Activated T-cell treated with anti-CD3 and anti-CD28 coated beads, Interleukin-2, amount 50 U/mL, for 24 hours (primary cell): ENCODE measurements at regions not wholly inside any gene's neighbourhood (a gene's known extent, or its start where the extent isn't known, plus 50 kb on each side); places are given as distances from the start of the nearest gene placed in this dataset.
"Not testable (repeated sequence)": the region's sequence is repeated elsewhere in the genome, so short reads cannot be mapped to it uniquely, and the experiment has no call there.

Experiments
- DNase-seq: peaks from one replicate; pipeline ENCODE4 v3.0.0-alpha.2; 2020
- H3K27ac Mint-ChIP-seq: 2 replicates; pipeline ENCODE4 v1.8.0; 2020; ENCODE audit warnings: mild to moderate bottlenecking, mixed read lengths
- H3K27me3 Mint-ChIP-seq: 2 replicates; pipeline ENCODE4 v1.8.0; 2020; ENCODE audit warnings: mixed read lengths
- H3K36me3 Mint-ChIP-seq: 2 replicates; pipeline ENCODE4 v1.8.0; 2020; ENCODE audit warnings: low read depth, mixed read lengths
- H3K4me1 Mint-ChIP-seq: 2 replicates; pipeline ENCODE4 v1.8.0; 2020; ENCODE audit warnings: low read depth, mixed read lengths
- H3K4me3 Mint-ChIP-seq: 2 replicates; pipeline ENCODE4 v1.8.0; 2020; ENCODE audit warnings: mild to moderate bottlenecking, moderate library complexity, mixed read lengths
- H3K9me3 Mint-ChIP-seq: 2 replicates; pipeline ENCODE4 v1.8.0; 2020; ENCODE audit warnings: mixed read lengths

DNA sequence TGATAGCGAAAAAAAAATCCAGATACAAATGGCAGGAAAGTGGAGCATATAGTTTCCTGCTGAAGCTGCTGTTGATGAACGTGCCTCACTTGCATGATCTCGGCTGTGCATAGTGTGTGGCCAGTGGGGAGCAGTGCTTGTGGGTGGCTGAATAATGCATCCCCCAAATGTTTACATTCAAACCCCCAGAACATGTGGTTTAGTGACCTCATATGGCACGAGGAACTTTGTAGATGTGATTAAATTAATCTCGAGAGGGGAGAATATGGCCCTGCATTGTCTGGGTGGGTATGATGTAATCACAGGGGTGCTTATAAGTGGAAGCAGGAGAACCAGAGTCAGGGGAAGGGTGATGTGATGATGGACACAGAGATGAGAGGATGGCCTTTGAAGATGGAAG lies 425.0 kb downstream of the TMEM121 start:
- Mint-ChIP-seq H3K36me3 (no peaks in the 10 kb centered on the region), H3K27ac (no peak overlapping the region)

DNA sequence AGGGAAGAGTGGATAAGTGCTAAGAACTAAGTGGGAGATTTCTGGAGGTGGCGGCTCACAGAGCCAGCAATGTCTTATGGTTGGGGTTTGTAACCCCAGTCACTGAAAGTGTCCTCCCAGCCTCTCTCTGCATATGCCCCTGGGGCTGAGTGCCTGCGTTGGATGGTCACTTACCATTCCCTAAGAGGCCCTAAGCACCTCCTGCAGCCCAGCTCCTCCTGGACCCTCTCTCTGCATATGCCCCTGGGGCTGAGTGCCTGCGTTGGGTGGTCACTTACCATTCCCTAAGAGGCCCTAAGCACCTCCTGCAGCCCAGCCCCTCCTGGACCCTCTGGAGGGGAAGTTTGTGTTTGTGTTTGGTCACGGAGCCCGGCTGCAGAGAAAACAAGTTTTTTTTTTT lies 425.8 kb downstream of the TMEM121 start:
- Mint-ChIP-seq H3K27me3 (peaks cover 6% of the 10 kb centered on the region), H3K4me3 (no peak overlapping the region), H3K4me1 (peaks cover 2% of the 10 kb centered on the region), H3K36me3 (no peaks in the 10 kb centered on the region), H3K27ac (no peak overlapping the region), H3K9me3 (peaks cover 3% of the 10 kb centered on the region)
- DNase-seq, result no peak

More for the DNA sequence above, 425.0 kb downstream of the TMEM121 start:
- Mint-ChIP-seq H3K9me3 (peaks cover 3% of the 10 kb centered on the region), H3K4me1 (peaks cover 2% of the 10 kb centered on the region), H3K4me3 (no peak overlapping the region), H3K27me3 (peaks cover 6% of the 10 kb centered on the region)
- no peak for DNase-seq

DNA sequence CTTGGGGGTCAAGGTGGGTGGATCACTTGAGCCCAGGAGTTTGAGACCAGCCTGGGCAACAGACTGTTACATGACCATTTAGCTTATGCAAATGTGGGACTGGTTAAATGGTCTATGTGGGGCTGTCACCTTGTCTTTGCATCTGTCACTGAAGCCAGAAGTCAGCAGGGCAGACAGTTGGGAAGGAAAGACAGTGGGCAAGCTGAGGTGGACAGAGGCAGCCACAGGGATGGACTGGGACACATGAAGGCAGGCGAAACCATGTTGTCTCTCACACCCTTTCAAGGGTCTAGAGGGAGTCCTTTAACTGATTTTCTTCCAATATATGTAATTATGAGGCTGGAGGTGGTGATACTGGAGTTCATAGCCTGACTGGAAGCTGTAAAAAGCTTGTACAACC lies 426.4 kb downstream of the TMEM121 start:
- H3K27me3 Mint-ChIP-seq, result peaks cover 9% of the 10 kb centered on the region
- H3K36me3 Mint-ChIP-seq, result no peaks in the 10 kb centered on the region
- no peak overlapping the region for H3K27ac Mint-ChIP-seq
- H3K4me1 Mint-ChIP-seq, result peaks cover 2% of the 10 kb centered on the region
- H3K9me3 Mint-ChIP-seq, result peaks cover 6% of the 10 kb centered on the region
- H3K4me3 Mint-ChIP-seq, result no peak overlapping the region
- no peak for DNase-seq

DNA sequence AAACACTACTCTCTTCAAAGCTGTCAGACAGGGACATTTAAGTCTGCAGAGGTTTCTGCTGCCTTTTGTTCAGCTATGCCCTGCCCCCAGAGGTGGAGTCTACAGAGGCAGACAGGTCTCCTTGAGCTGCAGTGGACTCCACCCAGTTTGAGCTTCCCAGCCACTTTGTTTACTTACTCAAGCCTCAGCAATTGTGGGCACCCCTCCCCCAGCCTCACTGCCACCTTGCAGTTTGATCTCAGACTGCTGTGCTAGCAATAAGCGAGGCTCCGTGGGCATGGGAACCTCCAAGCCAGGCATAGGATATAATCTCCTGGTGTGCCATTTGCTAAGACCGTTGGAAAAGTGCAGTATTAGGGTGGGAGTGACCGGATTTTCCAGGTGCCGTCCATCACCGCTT lies 435.2 kb downstream of the TMEM121 start:
- not testable (repeated sequence) for H3K4me3 Mint-ChIP-seq, DNase-seq, H3K36me3 Mint-ChIP-seq, H3K27ac Mint-ChIP-seq
- peaks cover 13% of the 10 kb centered on the region for H3K9me3 Mint-ChIP-seq
- peaks cover 11% of the 10 kb centered on the region for H3K4me1 Mint-ChIP-seq
- H3K27me3 Mint-ChIP-seq, result peaks cover 16% of the 10 kb centered on the region

DNA sequence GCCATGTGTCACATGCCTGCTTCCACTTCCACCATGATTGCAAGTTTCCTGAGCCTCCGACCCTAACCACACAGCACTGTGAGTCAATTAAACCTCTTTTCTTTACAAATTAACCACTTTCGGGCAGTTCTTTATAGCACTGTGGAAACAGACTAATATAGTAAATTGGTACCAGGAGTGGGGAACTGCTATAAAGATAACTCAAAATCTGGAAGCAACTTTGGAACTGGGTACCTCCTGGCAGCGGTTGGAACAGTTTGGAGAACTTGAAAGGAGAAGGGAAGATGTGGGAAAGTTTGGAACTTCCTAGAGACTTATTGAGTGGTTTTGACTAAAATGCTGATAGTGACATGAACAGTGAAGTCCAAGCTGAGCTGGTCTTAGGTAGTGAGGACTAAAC lies 436.1 kb downstream of the TMEM121 start:
- no peak overlapping the region for H3K27ac Mint-ChIP-seq
- H3K4me1 Mint-ChIP-seq, result peaks cover 11% of the 10 kb centered on the region
- H3K36me3 Mint-ChIP-seq, result no peaks in the 10 kb centered on the region
- no peak overlapping the region for H3K4me3 Mint-ChIP-seq
- DNase-seq, result no peak
- H3K9me3 Mint-ChIP-seq, result peaks cover 10% of the 10 kb centered on the region
- peaks cover 13% of the 10 kb centered on the region for H3K27me3 Mint-ChIP-seq

DNA sequence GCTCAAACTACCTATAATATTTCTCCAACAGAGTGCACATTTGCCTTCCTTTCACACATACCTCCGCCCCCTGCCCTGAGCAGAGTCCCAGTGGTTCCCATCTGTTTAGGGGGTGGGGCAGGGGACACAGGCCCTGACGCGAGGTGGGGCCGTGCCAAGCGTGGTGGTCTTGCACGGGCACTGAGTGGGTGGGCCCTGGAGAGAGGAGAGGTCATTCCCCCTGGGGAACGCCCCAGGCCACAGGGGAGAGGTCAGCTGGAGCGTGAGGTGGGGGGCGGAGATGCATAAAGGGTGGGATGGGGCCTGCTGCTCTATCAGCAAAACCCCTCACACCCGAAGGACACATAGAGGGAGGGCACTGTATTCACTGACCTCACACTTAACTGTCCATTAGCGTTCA lies 441.9 kb downstream of the TMEM121 start:
- no peak overlapping the region for H3K27ac Mint-ChIP-seq
- H3K36me3 Mint-ChIP-seq, result no peaks in the 10 kb centered on the region
- peaks cover 4% of the 10 kb centered on the region for H3K27me3 Mint-ChIP-seq
- H3K4me1 Mint-ChIP-seq, result peaks cover 5% of the 10 kb centered on the region
- no peak overlapping the region for H3K4me3 Mint-ChIP-seq
- no peaks in the 10 kb centered on the region for H3K9me3 Mint-ChIP-seq
- DNase-seq, result no peak

DNA sequence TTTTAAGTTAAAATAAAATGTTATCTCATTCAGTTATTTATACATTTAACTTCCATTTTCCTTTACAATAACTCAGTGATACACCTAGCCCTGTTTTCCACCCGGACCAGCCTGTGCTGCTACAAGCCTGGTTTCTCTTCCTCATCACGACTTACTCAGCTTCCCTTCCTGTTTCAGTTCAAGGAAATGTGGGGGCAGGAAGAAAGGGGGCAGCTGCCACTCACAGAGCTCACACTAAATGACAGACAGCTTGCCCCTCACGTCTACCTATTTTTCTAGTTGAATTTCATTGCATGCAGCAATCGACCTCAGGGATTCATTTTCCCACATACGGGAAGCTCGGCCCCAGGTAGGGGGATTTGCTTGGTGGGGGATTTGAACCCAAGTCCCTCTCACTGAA lies 442.6 kb downstream of the TMEM121 start:
- H3K9me3 Mint-ChIP-seq, DNase-seq, H3K4me3 Mint-ChIP-seq, H3K4me1 Mint-ChIP-seq, H3K27me3 Mint-ChIP-seq, H3K36me3 Mint-ChIP-seq: not testable (repeated sequence)
- H3K27ac Mint-ChIP-seq, result peak overlapping the region; percentile 32

DNA sequence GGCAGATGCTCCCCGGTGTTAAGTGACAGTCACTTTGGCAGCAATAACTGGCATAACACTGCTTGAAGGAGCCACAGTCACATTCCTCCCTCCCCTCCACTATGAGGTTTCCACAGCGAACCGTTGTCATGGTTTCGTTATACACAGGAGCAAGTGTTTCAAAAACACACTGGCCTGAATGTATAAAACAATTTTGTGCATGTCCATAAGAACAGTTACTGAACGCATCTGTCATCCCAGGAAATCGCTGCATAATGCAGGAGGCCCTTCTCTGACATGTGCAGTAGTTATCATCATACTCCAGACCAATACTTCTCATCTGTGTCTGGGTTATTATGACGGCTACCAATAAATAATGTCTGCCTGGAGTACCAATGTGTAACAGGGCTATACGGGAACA lies 444.4 kb downstream of the TMEM121 start:
- H3K4me1 Mint-ChIP-seq, H3K9me3 Mint-ChIP-seq, H3K4me3 Mint-ChIP-seq, DNase-seq, H3K27ac Mint-ChIP-seq, H3K27me3 Mint-ChIP-seq, H3K36me3 Mint-ChIP-seq: not testable (repeated sequence)

DNA sequence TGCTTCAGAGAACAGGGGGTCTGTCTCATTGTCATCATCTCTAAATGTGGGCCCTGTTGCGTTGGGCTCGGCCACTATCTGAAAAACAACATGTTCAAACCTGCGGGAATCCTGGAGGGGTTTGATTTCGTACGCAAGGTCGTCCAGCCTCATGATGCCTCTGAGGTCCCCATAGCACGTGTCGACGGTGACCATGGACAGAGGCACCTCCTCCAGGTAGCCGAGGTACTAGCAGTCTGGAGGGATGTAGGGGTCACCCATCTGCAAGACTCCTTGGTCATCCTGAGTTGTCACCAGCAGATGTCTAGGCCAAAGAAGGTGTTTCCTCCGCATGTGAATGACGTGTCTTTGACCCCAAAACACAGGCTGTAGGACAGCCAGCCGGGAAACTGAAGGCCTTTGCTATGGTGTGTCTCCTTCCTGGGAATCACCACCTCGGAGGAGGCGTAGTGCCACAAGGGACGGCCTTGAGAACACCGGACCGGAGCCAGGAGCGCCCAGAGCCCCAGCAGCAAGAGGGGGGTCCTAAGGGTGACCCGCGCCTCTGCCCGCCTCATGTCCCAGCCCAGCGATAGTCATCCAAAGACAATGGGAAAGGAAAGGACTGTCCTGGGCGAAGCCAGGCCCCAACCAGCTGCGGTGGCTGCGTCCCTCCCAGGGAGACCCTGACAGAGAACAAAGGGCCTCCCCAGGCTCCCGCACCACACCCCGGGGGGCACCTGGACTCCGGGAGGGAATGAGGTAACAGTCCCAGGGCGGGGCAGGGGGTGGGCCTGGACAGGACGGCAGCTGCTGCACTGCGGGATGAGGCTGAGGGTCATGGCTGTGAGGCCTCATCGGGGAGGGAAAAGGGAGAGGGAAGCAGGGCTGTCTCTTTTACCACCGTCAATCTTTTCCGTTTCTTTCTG lies 445.5 kb downstream of the TMEM121 start:
- Mint-ChIP-seq H3K9me3 (no peaks in the 10 kb centered on the region), H3K27ac (no peak overlapping the region), H3K27me3 (peaks cover 8% of the 10 kb centered on the region)

DNA sequence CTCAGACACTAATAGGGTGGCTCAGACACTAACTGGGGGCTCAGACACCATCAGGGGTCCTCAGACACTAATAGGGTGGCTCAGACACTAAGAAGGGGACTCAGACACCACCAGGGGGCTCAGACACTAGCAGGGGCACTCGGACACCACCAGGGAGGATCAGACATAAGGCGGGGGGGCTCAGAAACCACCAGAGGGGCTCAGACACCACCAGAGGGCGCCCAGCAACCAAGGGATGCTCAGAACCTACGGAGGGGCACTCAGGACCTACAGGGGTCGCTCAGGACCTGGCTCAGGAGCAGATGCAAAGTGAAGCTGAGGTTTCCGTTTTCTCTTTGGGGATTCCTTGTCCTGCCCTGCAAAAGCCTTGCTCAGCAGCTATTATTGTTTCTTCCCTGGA lies 448.5 kb downstream of the TMEM121 start:
- Mint-ChIP-seq H3K27ac (no peak overlapping the region), H3K27me3 (peaks cover 8% of the 10 kb centered on the region), H3K4me3 (no peak overlapping the region), H3K4me1 (peaks cover 4% of the 10 kb centered on the region), H3K9me3 (no peaks in the 10 kb centered on the region), H3K36me3 (no peaks in the 10 kb centered on the region)
- DNase-seq, result peak; percentile 84

More for the DNA sequence above, 445.5 kb downstream of the TMEM121 start:
- no peak overlapping the region for H3K4me3 Mint-ChIP-seq
- H3K36me3 Mint-ChIP-seq, result no peaks in the 10 kb centered on the region
- DNase-seq, result no peak
- H3K4me1 Mint-ChIP-seq, result peaks cover 5% of the 10 kb centered on the region

DNA sequence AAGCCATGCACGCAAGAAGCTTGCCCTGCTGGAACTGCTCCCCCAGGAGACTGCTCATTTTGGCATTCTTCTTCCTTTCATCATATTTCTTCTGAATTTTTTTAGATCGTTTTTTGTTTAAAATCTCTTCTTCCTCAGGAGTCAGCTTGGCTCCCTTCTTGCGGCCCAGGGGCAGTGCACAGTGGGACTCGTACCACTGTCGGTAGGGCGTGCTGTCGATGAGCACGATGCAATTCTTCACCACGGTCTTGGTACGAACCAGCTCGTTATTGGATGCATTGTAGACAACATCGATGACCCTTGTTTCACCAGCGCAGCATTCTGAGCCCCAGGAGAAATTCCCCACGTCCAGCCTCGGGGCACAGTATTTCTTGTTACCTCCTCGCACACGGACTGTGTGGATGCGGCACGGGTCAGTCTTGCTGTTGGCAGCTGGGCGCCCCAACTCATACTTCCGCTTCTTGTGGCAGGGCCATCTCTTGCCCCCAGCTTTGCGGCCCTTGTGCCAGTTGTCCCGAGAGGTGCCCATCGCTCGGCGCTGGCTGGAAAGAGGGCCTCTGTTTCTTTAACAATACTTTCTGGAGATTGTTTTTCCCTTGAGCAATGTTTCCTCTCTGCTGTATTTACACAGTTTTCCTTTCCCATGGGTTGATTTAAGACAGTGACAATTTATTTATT lies 452.4 kb downstream of the TMEM121 start:
- Mint-ChIP-seq H3K27ac (no peak overlapping the region), H3K4me3 (no peak overlapping the region), H3K27me3 (peaks cover 7% of the 10 kb centered on the region), H3K9me3 (peaks cover 3% of the 10 kb centered on the region), H3K4me1 (peaks cover 35% of the 10 kb centered on the region), H3K36me3 (no peaks in the 10 kb centered on the region)
- DNase-seq, result no peak

DNA sequence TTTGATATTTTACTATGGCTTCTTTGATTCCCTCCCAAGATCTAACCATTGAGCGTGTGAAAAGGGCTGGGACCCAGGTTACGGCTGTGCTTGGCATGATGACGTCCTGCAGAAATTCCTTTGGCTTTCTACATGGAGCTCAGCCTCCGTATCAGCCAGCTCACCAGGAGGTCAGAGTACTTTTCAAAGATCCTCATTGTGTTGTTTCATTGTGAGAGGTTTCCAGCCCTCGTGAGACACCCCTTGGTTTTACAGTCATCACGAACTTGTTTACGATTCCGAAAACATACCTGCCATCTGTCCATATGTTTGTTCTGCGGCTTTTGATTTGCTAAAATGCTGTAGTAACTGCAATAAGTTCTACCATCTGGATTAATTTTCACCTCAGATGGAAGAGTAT lies 453.1 kb downstream of the TMEM121 start:
- H3K9me3 Mint-ChIP-seq, result peaks cover 3% of the 10 kb centered on the region
- no peak overlapping the region for H3K4me3 Mint-ChIP-seq
- no peak overlapping the region for H3K27ac Mint-ChIP-seq
- H3K27me3 Mint-ChIP-seq, result peaks cover under 1% of the 10 kb centered on the region
- no peak for DNase-seq
- H3K4me1 Mint-ChIP-seq, result peaks cover 39% of the 10 kb centered on the region
- H3K36me3 Mint-ChIP-seq, result no peaks in the 10 kb centered on the region

DNA sequence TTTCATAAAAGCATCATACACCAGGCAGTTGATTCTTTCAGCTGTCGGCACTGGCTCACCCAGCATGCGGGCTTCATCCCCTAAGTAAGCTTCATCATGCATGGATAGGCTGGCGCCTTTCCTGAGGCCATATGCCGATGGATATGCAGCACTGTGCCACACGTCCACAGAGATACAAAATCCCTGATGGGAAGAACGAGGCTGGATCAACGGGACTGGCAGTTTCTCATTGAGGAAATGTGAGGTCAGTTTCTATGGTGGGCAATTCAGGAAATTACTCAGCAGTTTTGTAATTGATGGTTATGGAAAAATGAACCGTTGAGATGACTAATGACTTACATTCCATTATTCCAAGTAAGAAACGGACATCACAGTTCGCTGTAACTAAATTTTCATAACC lies 453.8 kb downstream of the TMEM121 start:
- no peaks in the 10 kb centered on the region for H3K36me3 Mint-ChIP-seq
- no peak overlapping the region for H3K27ac Mint-ChIP-seq
- H3K4me1 Mint-ChIP-seq, result peaks cover 45% of the 10 kb centered on the region
- peaks cover 3% of the 10 kb centered on the region for H3K9me3 Mint-ChIP-seq
- no peak for DNase-seq
- H3K27me3 Mint-ChIP-seq, result no peaks in the 10 kb centered on the region
- H3K4me3 Mint-ChIP-seq, result no peak overlapping the region

DNA sequence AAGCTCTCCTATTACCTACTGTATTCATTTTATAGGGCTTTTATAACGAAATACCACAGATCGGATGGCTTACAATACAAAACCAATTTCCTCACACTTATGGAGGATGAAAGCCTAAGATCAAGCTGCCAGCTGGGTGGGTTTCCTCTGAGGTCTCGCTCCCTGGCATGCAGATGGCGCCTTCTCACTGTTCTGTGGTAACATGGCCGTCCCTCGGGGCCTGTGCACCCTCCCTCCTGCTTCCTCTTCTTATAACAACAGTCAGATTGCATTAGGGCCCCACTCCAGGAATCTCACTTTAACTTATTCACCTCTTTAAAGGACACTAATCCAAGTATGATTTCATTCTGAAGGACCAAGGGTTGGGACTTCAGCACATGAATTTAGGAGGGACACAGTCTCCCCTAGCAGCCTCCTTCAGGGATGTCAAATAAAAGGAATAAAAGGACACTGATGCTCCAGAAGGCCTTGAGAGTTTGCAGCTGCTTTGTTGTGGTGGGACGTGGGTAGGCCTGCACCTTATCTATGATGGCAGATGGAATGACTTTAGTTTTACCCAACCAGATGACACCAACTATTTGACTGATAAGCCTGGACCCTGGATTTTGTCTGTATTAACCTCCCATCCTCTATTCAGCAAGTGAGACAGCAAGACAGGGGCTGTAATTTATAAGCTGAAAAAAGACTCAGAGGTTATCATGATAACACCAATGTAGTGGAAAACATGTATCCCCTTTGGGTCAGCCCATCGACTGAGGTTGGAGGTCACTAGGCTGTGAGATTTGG lies 455.3 kb downstream of the TMEM121 start:
- H3K27me3 Mint-ChIP-seq, H3K36me3 Mint-ChIP-seq, H3K9me3 Mint-ChIP-seq, H3K4me3 Mint-ChIP-seq: not testable (repeated sequence)
- Mint-ChIP-seq H3K4me1 (peaks cover 52% of the 10 kb centered on the region), H3K27ac (peak overlapping the region; percentile 19)
- DNase-seq, result peak; percentile 53
